HG02798 (cell line): ENCODE measurements at regions not wholly inside any gene's neighbourhood (a gene's known extent, or its start where the extent isn't known, plus 50 kb on each side); places are given as distances from the start of the nearest gene placed in this dataset.
"Not testable (repeated sequence)": the region's sequence is repeated elsewhere in the genome, so short reads cannot be mapped to it uniquely, and the experiment has no call there.

Experiments used
- ATAC-seq: cut with Tn5 transposase; IDR thresholded peaks from one replicate; pipeline ENCODE4 v1.9.1; 2021; ENCODE audit warnings: mild to moderate bottlenecking; ENCODE audit not compliant: unreplicated experiment, poor library complexity

- ATAC-seq = not testable (repeated sequence)
Observed at GRCh38 chr1:148324465-148324864, 158.6 kb downstream of the PPIAL4G start.

- ATAC-seq = not testable (repeated sequence)
Observed at GRCh38 chr1:148320079-148320478, 163.0 kb downstream of the PPIAL4G start.

GRCh38 chr1:148318904-148319242, 164.2 kb downstream of the PPIAL4G start:
- ATAC-seq = no peak

GRCh38 chr1:148318123-148318903, 164.8 kb downstream of the PPIAL4G start:
- ATAC-seq = peak; percentile 55

- ATAC-seq = no peak
Observed at GRCh38 chr1:148317288-148317985, 165.4 kb upstream of the NBPF11 start.

- ATAC-seq = peak; percentile 86
Observed at GRCh38 chr1:148315071-148315811, 163.2 kb upstream of the NBPF11 start.

GRCh38 chr1:148310807-148311206, 158.7 kb upstream of the NBPF11 start:
- no peak for ATAC-seq

- no peak for ATAC-seq
Observed at GRCh38 chr1:148309940-148310500, 157.9 kb upstream of the NBPF11 start.

GRCh38 chr1:148308832-148309458, 156.9 kb upstream of the NBPF11 start:
- no peak for ATAC-seq

- ATAC-seq = no peak
Observed at GRCh38 chr1:148307583-148308185, 155.6 kb upstream of the NBPF11 start.

- not testable (repeated sequence) for ATAC-seq
Observed at GRCh38 chr1:148304935-148305334, 152.9 kb upstream of the NBPF11 start.

GRCh38 chr1:148302586-148303364, 150.7 kb upstream of the NBPF11 start:
- peak; percentile 74 for ATAC-seq

- ATAC-seq = not testable (repeated sequence)
Observed at GRCh38 chr1:148297852-148298251, 145.8 kb upstream of the NBPF11 start.

- ATAC-seq = no peak
Observed at GRCh38 chr1:148296511-148296910, 144.4 kb upstream of the NBPF11 start.

- ATAC-seq = no peak
Observed at GRCh38 chr1:148294116-148294807, 142.2 kb upstream of the NBPF11 start.

- no peak for ATAC-seq
Observed at GRCh38 chr1:148293651-148294050, 141.6 kb upstream of the NBPF11 start.

- ATAC-seq = no peak
Observed at GRCh38 chr1:148292915-148293314, 140.8 kb upstream of the NBPF11 start.

- no peak for ATAC-seq
Observed at GRCh38 chr1:148290881-148291280, 138.8 kb upstream of the NBPF11 start.

- ATAC-seq = no peak
Observed at GRCh38 chr1:148289647-148290046, 137.6 kb upstream of the NBPF11 start.
